DOHH2 (cell line): ENCODE measurements at regions not wholly inside any gene's neighbourhood (a gene's known extent, or its start where the extent isn't known, plus 50 kb on each side); places are given as distances from the start of the nearest gene placed in this dataset.

Experiments
- H3F3A ChIP-seq: fragments of 200-600 bp; sonication (generic), shearing (Covaris generic); 2 replicates; pipeline ENCODE4 v1.6.0; 2016; ENCODE audit warnings: antibody characterized with exemption, mild to moderate bottlenecking; ENCODE audit not compliant: control insufficient read depth, insufficient read depth
- H3K27ac ChIP-seq: fragments of 200-600 bp; sonication (generic); 2 replicates; pipeline ENCODE4 v1.5.1; 2014; ENCODE audit warnings: low read depth, mild to moderate bottlenecking, low read length, moderate library complexity
- H3K27me3 ChIP-seq: fragments of 200-600 bp; sonication (generic); 2 replicates; pipeline ENCODE4 v1.6.1; 2014; ENCODE audit warnings: mild to moderate bottlenecking, low read length, mixed read lengths; ENCODE audit not compliant: control insufficient read depth
- H3K36me3 ChIP-seq: fragments of 200-600 bp; sonication (generic); 2 replicates; pipeline ENCODE4 v1.6.1; 2014; ENCODE audit warnings: mild to moderate bottlenecking, low read length, moderate library complexity, mixed read lengths; ENCODE audit not compliant: control insufficient read depth
- H3K4me1 ChIP-seq: fragments of 200-600 bp; sonication (generic); 2 replicates; pipeline ENCODE4 v1.6.1; 2014; ENCODE audit warnings: mild to moderate bottlenecking, low read length, mixed read lengths; ENCODE audit not compliant: control insufficient read depth
- H3K4me2 ChIP-seq: fragments of 200-600 bp; sonication (generic); 2 replicates; pipeline ENCODE4 v1.6.0; 2014; ENCODE audit warnings: mild to moderate bottlenecking, low read length, moderate library complexity
- H3K4me3 ChIP-seq: fragments of 200-600 bp; sonication (generic); 2 replicates; pipeline ENCODE4 v1.5.1; 2014; ENCODE audit warnings: mild to moderate bottlenecking, low read length, mixed read lengths
- H3K79me2 ChIP-seq: fragments of 200-600 bp; sonication (generic); 2 replicates; pipeline ENCODE4 v1.6.1; 2014; ENCODE audit warnings: mild to moderate bottlenecking, low read length, mixed read lengths; ENCODE audit not compliant: control insufficient read depth
- H3K9me2 ChIP-seq: fragments of 200-600 bp; sonication (generic); replicated peaks from 2 replicates; pipeline ENCODE4 v1.6.1; 2014; ENCODE audit warnings: mild to moderate bottlenecking, low read length, mixed read lengths; ENCODE audit not compliant: control insufficient read depth
- H3K9me3 ChIP-seq: fragments of 200-600 bp; sonication (generic); 2 replicates; pipeline ENCODE4 v1.6.1; 2014; ENCODE audit warnings: antibody characterized with exemption, low read length, mixed read lengths; ENCODE audit not compliant: control insufficient read depth, insufficient read depth
- H4K20me1 ChIP-seq: fragments of 200-600 bp; sonication (generic); 2 replicates; pipeline ENCODE4 v1.6.0; 2014; ENCODE audit warnings: low read depth, mild to moderate bottlenecking, antibody characterized with exemption, low read length, moderate library complexity; ENCODE audit not compliant: control insufficient read depth, insufficient read depth
- EZH2phosphoT487 ChIP-seq: fragments of 200-600 bp; sonication (generic); IDR thresholded peaks from 2 replicates; pipeline ENCODE4 v1.6.1; 2017; ENCODE audit warnings: borderline replicate concordance, mild to moderate bottlenecking, antibody characterized with exemption, low read length, moderate library complexity, mixed read lengths
- TF ChIP-seq, protein P1 (sequence below): fragments of 200-600 bp; sonication (generic); IDR thresholded peaks from one replicate; pipeline ENCODE4 v1.5.1; 2014; ENCODE audit warnings: antibody characterized with exemption, mild to moderate bottlenecking, low read depth, low read length; ENCODE audit not compliant: poor library complexity, severe bottlenecking

DNA sequence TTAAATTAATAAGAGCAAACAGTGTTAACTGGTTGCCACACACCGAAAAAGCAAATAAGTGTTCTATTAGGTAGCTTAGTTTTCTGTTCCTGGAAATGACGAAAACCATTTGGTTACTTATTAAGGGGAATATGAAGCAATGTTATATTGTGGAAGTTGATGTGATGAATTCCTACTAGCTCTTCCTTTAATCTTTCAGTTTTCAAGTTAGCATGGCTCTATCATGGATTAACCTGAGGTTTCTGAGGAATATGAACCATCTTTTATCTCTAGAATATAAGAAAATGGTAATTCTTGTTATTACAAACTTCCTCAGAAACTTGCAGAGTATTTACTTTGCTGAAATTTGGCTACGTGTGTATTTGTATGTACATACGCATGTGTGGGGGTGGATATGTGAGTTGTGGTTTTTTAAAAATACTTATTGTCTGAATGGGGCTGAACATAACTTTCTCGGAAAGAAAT lies 245.7 kb downstream of the KCNC2 start:
- Histone ChIP-seq H3K36me3 (no peaks in the 10 kb centered on the region), H3K27ac (no peak overlapping the region), H3F3A (no peaks in the 10 kb centered on the region), H3K9me3 (no peaks in the 10 kb centered on the region), H3K4me1 (no peaks in the 10 kb centered on the region), H3K27me3 (no peaks in the 10 kb centered on the region), H3K9me2 (no peaks in the 10 kb centered on the region), H4K20me1 (no peaks in the 10 kb centered on the region), H3K4me2 (no peak overlapping the region), H3K79me2 (no peaks in the 10 kb centered on the region), H3K4me3 (no peak overlapping the region)
- TF ChIP-seq EZH2phosphoT487 = no peak
- TF ChIP-seq, protein P1, sequence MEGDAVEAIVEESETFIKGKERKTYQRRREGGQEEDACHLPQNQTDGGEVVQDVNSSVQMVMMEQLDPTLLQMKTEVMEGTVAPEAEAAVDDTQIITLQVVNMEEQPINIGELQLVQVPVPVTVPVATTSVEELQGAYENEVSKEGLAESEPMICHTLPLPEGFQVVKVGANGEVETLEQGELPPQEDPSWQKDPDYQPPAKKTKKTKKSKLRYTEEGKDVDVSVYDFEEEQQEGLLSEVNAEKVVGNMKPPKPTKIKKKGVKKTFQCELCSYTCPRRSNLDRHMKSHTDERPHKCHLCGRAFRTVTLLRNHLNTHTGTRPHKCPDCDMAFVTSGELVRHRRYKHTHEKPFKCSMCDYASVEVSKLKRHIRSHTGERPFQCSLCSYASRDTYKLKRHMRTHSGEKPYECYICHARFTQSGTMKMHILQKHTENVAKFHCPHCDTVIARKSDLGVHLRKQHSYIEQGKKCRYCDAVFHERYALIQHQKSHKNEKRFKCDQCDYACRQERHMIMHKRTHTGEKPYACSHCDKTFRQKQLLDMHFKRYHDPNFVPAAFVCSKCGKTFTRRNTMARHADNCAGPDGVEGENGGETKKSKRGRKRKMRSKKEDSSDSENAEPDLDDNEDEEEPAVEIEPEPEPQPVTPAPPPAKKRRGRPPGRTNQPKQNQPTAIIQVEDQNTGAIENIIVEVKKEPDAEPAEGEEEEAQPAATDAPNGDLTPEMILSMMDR = no peak

DNA sequence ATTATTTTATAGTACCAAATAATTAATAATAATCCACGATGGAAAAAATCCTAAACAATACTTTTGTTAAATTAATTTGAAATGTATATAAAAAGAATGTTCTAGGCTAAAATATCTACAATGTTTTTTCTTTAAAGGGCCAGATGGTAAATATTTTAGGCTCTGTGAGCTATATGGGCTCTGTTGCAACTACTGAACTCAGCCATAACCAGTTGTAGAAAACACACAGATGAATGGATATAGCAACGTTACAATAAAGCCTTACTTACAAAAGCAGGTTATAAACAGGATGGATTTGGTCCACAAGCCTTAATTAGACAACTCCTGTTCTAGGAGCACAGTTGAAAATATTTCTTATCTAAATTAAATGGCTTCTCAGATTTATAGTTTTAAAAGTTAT lies 245.2 kb downstream of the KCNC2 start:
- Histone ChIP-seq H3K4me2 (no peak overlapping the region), H3K36me3 (no peaks in the 10 kb centered on the region), H3K79me2 (no peaks in the 10 kb centered on the region), H3K9me2 (no peaks in the 10 kb centered on the region), H3K9me3 (no peaks in the 10 kb centered on the region), H3K4me3 (no peak overlapping the region), H4K20me1 (no peaks in the 10 kb centered on the region), H3K4me1 (no peaks in the 10 kb centered on the region), H3K27ac (no peak overlapping the region), H3K27me3 (no peaks in the 10 kb centered on the region), H3F3A (no peaks in the 10 kb centered on the region)
- TF ChIP-seq, protein P1 = no peak
- TF ChIP-seq EZH2phosphoT487 = no peak

DNA sequence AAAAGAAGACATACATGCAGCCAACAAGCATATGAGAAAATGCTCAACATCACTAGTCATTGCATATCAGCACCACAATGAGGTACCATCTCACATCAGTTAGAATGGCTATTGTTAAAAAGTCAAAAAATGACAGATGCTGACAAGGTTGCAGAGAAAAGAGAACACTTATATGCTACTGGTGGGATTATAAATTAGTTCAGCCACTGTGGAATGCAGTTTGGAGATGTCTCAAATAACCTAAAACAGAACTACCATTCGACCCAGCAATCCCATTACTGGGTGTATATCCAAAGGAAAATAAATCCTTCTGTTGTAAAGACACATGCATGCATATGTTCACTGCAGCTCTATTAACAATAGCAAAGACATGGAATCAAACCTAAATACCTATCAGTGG lies 238.4 kb downstream of the KCNC2 start:
- Histone ChIP-seq H3F3A (no peaks in the 10 kb centered on the region), H3K27ac (no peak overlapping the region), H3K4me2 (no peak overlapping the region), H3K79me2 (no peaks in the 10 kb centered on the region), H3K9me3 (no peaks in the 10 kb centered on the region), H3K27me3 (no peaks in the 10 kb centered on the region), H4K20me1 (no peaks in the 10 kb centered on the region), H3K36me3 (no peaks in the 10 kb centered on the region), H3K4me3 (no peak overlapping the region), H3K9me2 (no peaks in the 10 kb centered on the region), H3K4me1 (no peaks in the 10 kb centered on the region)
- no peak for TF ChIP-seq EZH2phosphoT487
- TF ChIP-seq, protein P1 = no peak
